Suprapubic skin (tissue), 4 donors: ENCODE measurements at regions not wholly inside any gene's neighbourhood (a gene's known extent, or its start where the extent isn't known, plus 50 kb on each side); places are given as distances from the start of the nearest gene placed in this dataset.

Source experiments
- DNase-seq, 2 donors: peaks; one replicate each; pipeline ENCODE4 v3.0.0-alpha.2; 2019; ENCODE audit warnings: low spot score in 2 of 2
- H3K27ac ChIP-seq: fragments of 200-600 bp; sonication (generic); one replicate; pipeline ENCODE4 v1.5.1; 2019
- H3K27me3 ChIP-seq: fragments of 200-600 bp; sonication (generic); one replicate; pipeline ENCODE4 v1.5.1; 2019
- H3K36me3 ChIP-seq: fragments of 200-600 bp; sonication (generic); one replicate; pipeline ENCODE4 v1.5.1; 2019
- H3K4me1 ChIP-seq: fragments of 200-600 bp; sonication (generic); one replicate; pipeline ENCODE4 v1.5.1; 2019
- H3K4me3 ChIP-seq: fragments of 200-600 bp; sonication (generic); one replicate; pipeline ENCODE4 v1.5.1; 2019; ENCODE audit warnings: mild to moderate bottlenecking
- H3K9me3 ChIP-seq: fragments of 200-600 bp; sonication (generic); one replicate; pipeline ENCODE4 v1.5.1; 2019
- CTCF ChIP-seq, 2 donors: fragments of 200-600 bp in 1 of 2; fragments of 450-650 bp in 1 of 2; sonication (generic) in 1 of 2; IDR thresholded peaks; one replicate each; pipeline ENCODE4 v1.5.1; 2016 to 2019; ENCODE audit warnings: antibody characterized with exemption in 2 of 2, mild to moderate bottlenecking in 1 of 2, moderate library complexity in 1 of 2
- EP300 ChIP-seq: sonication (generic); formaldehyde crosslinking; IDR thresholded peaks from one replicate; pipeline ENCODE4 v1.6.1; 2017; ENCODE audit warnings: antibody characterized with exemption
- POLR2A ChIP-seq, 2 donors: fragments of 450-650 bp; IDR thresholded peaks; one replicate each; pipeline ENCODE4 v1.6.1; 2017; ENCODE audit warnings: antibody characterized with exemption in 2 of 2, mild to moderate bottlenecking in 2 of 2, moderate library complexity in 2 of 2
- POLR2AphosphoS5 ChIP-seq, 3 donors: sonication (generic); formaldehyde crosslinking; IDR thresholded peaks; one replicate each; pipeline ENCODE4 v1.6.1; 2017; ENCODE audit warnings: antibody characterized with exemption in 3 of 3
- WGBS: methylation state at CpG from one replicate; pipeline ENCODE4 v1.1.5; 2018; 5-methylcytosine and 5-hydroxymethylcytosine counted together

DNA sequence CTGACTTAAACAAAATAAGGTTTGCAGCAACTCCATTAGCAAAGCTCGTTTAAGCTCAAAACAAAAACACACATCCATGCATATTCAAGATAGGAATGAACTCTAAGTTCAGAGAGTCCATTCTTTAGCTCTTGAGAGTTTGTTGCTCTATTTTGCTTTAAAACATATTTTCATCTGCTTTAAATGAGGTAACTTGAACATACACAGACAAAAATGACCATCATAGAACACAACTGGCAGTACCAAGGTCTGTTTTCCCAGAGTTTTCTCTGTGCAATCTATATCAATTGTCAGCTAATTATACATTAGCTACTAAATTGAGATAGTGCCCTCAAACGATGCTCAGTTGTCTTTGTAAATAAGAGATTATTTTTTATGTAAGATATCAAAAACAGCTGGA, 423.2 kb upstream of the ANO3 start:
- Histone ChIP-seq H3K27me3 (no peaks in the 10 kb centered on the region), H3K9me3 (no peaks in the 10 kb centered on the region), H3K4me1 (no peaks in the 10 kb centered on the region), H3K4me3 (no peak overlapping the region), H3K36me3 (no peaks in the 10 kb centered on the region), H3K27ac (no peak overlapping the region)
- DNase-seq = no peak
- no peak for TF ChIP-seq CTCF (IDR thresholded peaks at IDR 0.05)
- no peak for TF ChIP-seq POLR2A (IDR thresholded peaks at IDR 0.05)
- no peak for TF ChIP-seq EP300
- TF ChIP-seq POLR2AphosphoS5 (IDR thresholded peaks at IDR 0.05) = no peak
- WGBS = 69% methylated on average over 2 of the region's 2 CpGs

DNA sequence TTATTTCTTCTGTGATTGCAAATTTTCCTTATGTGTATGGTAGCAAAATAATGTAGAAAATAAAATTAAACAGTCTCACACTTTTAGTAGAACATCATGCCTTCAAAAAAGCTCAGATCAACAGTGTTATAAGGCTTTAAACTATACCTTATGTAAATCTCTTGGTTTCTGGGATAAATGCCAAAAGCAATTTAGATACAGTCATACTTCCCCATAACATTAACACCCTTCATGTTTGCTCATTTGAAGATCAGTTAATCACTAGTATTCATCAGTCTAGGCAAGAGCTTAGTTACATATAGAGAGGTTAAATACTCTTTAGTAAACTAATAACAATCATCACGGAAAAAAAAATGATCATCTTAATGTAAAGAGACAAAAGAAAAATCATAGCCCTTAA, 421.8 kb upstream of the ANO3 start:
- 42% methylated on average over 1 of the region's 1 CpG for WGBS
- no peak overlapping the region for H3K27ac ChIP-seq
- no peaks in the 10 kb centered on the region for H3K27me3 ChIP-seq
- H3K36me3 ChIP-seq = no peaks in the 10 kb centered on the region
- DNase-seq = no peak
- TF ChIP-seq CTCF (IDR thresholded peaks at IDR 0.05) = no peak
- TF ChIP-seq EP300 = no peak
- TF ChIP-seq POLR2AphosphoS5 (IDR thresholded peaks at IDR 0.05) = no peak
- H3K4me1 ChIP-seq = no peaks in the 10 kb centered on the region
- no peak overlapping the region for H3K4me3 ChIP-seq
- no peaks in the 10 kb centered on the region for H3K9me3 ChIP-seq

- no peak overlapping the region for H3K4me3 ChIP-seq
- no peak for TF ChIP-seq POLR2AphosphoS5 (IDR thresholded peaks at IDR 0.05)
- TF ChIP-seq EP300 = no peak
- no peak for TF ChIP-seq CTCF (IDR thresholded peaks at IDR 0.05)
- TF ChIP-seq POLR2A (IDR thresholded peaks at IDR 0.05) = no peak
- no peaks in the 10 kb centered on the region for H3K36me3 ChIP-seq
- no peak overlapping the region for H3K27ac ChIP-seq
- H3K27me3 ChIP-seq = no peaks in the 10 kb centered on the region
- H3K9me3 ChIP-seq = no peaks in the 10 kb centered on the region
- no peak for DNase-seq
- H3K4me1 ChIP-seq = no peaks in the 10 kb centered on the region
- WGBS = 82% methylated on average over 1 of the region's 1 CpG
These were observed 411.6 kb upstream of the ANO3 start for GRCh38 chr11:25920356-25920755.

DNA sequence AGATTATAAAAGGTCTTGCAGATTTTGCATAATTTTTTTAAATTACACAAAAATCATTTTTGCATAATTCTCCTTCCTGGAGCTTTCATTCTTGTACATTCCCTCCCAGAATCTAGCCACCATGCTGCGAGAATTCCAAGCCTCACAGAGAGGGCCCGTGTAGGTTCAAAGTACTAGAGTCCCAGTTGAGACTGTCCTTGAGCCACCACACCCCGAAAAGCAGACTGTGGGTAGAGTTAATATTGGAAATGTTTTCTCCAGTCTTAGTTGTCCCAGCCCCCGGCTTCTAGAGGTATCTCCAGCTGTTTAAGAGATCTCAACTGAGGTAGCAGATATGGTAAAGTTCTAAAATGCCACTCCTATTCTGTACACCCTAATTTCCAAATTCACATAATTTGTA, 407.3 kb upstream of the ANO3 start:
- Histone ChIP-seq H3K9me3 (no peaks in the 10 kb centered on the region), H3K27ac (no peak overlapping the region), H3K4me1 (no peaks in the 10 kb centered on the region), H3K4me3 (no peak overlapping the region), H3K36me3 (no peaks in the 10 kb centered on the region), H3K27me3 (no peaks in the 10 kb centered on the region)
- TF ChIP-seq POLR2AphosphoS5 (IDR thresholded peaks at IDR 0.05) (no peak), CTCF (IDR thresholded peaks at IDR 0.05) (no peak), POLR2A (IDR thresholded peaks at IDR 0.05) (no peak), EP300 (no peak)
- no peak for DNase-seq
- 89% methylated on average over 4 of the region's 4 CpGs for WGBS

DNA sequence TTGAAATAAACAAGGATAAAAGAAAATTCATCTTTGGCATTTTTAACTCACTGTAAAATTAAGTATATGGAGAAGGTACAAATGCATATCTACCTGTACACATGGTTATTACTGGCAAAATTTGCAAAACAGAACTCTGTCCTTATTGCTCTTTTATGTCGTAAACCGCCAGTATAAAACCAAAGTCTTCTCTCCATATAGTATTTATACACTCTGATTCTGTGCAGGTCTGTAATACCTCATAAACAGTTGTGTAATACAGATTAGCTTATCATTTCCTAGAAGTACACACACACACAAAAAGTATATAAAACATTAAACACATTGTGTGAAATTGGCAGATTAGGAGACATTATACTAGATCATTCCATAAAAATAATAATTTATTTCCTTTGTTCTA, 406.6 kb upstream of the ANO3 start:
- 96% methylated on average over 2 of the region's 2 CpGs for WGBS
- no peak overlapping the region for H3K27ac ChIP-seq
- TF ChIP-seq POLR2AphosphoS5 (IDR thresholded peaks at IDR 0.05) (no peak), POLR2A (IDR thresholded peaks at IDR 0.05) (no peak)

DNA sequence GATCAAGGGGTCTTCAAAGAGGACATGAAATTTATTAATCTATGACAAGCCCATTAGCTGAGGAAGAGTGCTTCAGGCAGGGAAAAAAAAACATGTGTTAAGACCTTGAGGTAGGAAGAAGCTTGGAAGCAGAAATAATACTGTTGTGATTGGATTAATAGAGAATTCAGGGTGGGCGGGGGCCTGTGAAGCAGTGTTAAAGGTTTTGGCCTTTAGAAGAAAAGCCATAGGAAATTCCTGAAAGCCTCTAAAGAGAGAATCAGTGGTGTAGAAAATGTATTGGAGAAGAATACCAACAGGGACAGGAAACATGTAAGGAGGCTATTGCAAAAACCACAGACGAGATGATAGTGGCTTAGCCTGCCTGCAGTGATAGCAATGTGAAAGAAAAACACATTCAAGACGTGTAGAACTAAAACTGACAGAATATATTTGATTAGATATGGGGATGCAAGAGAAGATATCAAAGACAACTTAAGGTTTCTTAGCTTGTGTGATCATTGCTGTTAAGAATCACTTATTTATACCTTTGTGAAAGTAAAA, 404.4 kb upstream of the ANO3 start:
- Histone ChIP-seq H3K27ac (no peak overlapping the region), H3K36me3 (no peaks in the 10 kb centered on the region), H3K4me1 (no peaks in the 10 kb centered on the region), H3K27me3 (no peaks in the 10 kb centered on the region), H3K4me3 (no peak overlapping the region), H3K9me3 (no peaks in the 10 kb centered on the region)
- WGBS = 42% methylated on average over 3 of the region's 3 CpGs
- TF ChIP-seq CTCF (IDR thresholded peaks at IDR 0.05) (no peak), POLR2A (IDR thresholded peaks at IDR 0.05) (no peak), POLR2AphosphoS5 (IDR thresholded peaks at IDR 0.05) (no peak), EP300 (no peak)
- no peak for DNase-seq

More for the DNA sequence above, 406.6 kb upstream of the ANO3 start:
- no peaks in the 10 kb centered on the region for H3K4me1 ChIP-seq
- no peaks in the 10 kb centered on the region for H3K36me3 ChIP-seq
- no peaks in the 10 kb centered on the region for H3K9me3 ChIP-seq
- DNase-seq = no peak
- no peaks in the 10 kb centered on the region for H3K27me3 ChIP-seq
- H3K4me3 ChIP-seq = no peak overlapping the region
